B cell (primary cell): ENCODE measurements at regions not wholly inside any gene's neighbourhood (a gene's known extent, or its start where the extent isn't known, plus 50 kb on each side); places are given as distances from the start of the nearest gene placed in this dataset.

Experiments
- CTCF ChIP-seq: fragments of 200-600 bp; IDR thresholded peaks from one replicate; pipeline ENCODE4 v1.8.0; 2022; ENCODE audit warnings: antibody characterized with exemption, mild to moderate bottlenecking
- EZH2 ChIP-seq: IDR thresholded peaks from 2 replicates; pipeline ENCODE4 v1.6.1; 2012; ENCODE audit warnings: borderline replicate concordance, low read depth, mild to moderate bottlenecking, moderate library complexity, low read length; ENCODE audit not compliant: insufficient read depth, poor library complexity, severe bottlenecking

- TF ChIP-seq CTCF: peak; percentile 41
- no peak for TF ChIP-seq EZH2
Measured at GRCh38 chr3:71926262-71926600, 141.3 kb upstream of the PROK2 start.
